Spleen (tissue), 7 donors: ENCODE measurements at regions not wholly inside any gene's neighbourhood (a gene's known extent, or its start where the extent isn't known, plus 50 kb on each side); places are given as distances from the start of the nearest gene placed in this dataset.

ENCODE experiments used
- POLR2AphosphoS5 ChIP-seq, 3 donors: sonication (generic); formaldehyde crosslinking; IDR thresholded peaks; one replicate each; pipeline ENCODE4 v1.5.1; 2017; ENCODE audit warnings: antibody characterized with exemption in 3 of 3
- TF ChIP-seq, protein P1 (sequence below), 11 experiments: fragments of 200-600 bp in 7 of 11; fragments of 450-650 bp in 4 of 11; sonication (generic) in 4 of 11; IDR thresholded peaks in 8 of 11; conservative IDR thresholded peaks in 3 of 11; 1 replicate in 7 of 11; 2 replicates in 4 of 11; pipeline versions ENCODE4 v1.4.0 to v1.8.0; 2016 to 2021; ENCODE audit warnings: antibody characterized with exemption in 11 of 11, inconsistent platforms in 4 of 11, mild to moderate bottlenecking in 1 of 11
- donor health status: DM: no; HTN: no; CAD: no; lungs with moderate emphysema.
- donor health status: DM: no; HTN: no; CAD: no.
- donor health status: DM: no; HTN: no; CAD: no.

DNA sequence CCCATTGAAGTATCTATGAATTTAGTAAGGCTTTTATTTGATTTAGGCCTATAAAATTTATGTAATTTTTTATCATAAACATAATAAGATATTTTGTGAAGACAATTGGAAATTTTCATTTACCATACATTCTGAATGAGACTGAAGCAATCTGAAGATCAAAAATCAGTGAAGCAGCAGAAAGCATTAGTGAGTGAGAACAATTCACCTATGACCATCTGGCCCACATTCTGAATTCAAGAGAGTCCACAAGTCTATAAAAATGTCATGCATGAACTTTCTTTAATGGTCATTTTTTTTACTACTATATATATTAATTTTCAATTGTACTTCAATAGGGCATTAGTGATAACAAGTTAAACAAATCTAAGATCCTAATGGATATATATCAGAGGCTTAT, 1026.6 kb upstream of the MAP3K7 start:
- no peak for TF ChIP-seq POLR2AphosphoS5 (IDR thresholded peaks at IDR 0.05)
- TF ChIP-seq, protein P1, sequence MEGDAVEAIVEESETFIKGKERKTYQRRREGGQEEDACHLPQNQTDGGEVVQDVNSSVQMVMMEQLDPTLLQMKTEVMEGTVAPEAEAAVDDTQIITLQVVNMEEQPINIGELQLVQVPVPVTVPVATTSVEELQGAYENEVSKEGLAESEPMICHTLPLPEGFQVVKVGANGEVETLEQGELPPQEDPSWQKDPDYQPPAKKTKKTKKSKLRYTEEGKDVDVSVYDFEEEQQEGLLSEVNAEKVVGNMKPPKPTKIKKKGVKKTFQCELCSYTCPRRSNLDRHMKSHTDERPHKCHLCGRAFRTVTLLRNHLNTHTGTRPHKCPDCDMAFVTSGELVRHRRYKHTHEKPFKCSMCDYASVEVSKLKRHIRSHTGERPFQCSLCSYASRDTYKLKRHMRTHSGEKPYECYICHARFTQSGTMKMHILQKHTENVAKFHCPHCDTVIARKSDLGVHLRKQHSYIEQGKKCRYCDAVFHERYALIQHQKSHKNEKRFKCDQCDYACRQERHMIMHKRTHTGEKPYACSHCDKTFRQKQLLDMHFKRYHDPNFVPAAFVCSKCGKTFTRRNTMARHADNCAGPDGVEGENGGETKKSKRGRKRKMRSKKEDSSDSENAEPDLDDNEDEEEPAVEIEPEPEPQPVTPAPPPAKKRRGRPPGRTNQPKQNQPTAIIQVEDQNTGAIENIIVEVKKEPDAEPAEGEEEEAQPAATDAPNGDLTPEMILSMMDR (IDR thresholded peaks at IDR 0.05 in 8 of 11, conservative IDR thresholded peaks at IDR 0.05 in 3 of 11): no peak
